ENCODE measurements at regions not wholly inside any gene's neighbourhood (a gene's known extent, or its start where the extent isn't known, plus 50 kb on each side); places are given as distances from the start of the nearest gene placed in this dataset.

DNA sequence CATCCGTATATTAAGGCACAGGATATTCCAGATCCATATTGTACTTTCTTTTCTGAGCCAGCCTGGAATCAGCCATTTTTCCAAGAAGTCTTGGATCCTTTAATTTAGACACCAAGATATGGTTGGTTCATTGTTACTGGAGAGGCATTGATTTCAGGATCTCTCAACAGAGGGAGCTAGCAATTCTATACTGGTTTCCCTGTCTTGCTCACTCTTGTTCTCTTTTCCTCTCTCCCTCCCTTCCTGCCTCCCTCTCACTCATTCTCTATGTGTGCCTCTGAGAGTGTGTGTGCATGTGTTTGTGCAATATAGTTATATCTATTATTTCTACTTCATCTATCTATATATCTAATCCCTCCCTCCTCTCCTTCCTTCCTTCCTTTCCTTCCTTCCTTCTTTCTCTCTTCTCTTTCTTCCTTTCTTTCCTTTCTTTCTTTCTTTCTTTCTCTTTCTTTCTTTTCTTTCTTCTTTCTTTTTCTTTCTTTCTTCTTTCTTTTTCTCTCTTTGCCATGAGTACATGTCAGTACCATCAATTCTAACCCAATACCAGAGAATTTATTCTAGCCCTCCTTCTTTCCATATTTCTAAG lies 299.1 kb downstream of the EPHA7 start:
- 73% methylated on average over 1 of the region's 1 CpG for WGBS
- no peak overlapping the region for H3K9ac ChIP-seq (ENCODE audit: low read depth in 1 of 2, low read length in 2 of 2)

DNA sequence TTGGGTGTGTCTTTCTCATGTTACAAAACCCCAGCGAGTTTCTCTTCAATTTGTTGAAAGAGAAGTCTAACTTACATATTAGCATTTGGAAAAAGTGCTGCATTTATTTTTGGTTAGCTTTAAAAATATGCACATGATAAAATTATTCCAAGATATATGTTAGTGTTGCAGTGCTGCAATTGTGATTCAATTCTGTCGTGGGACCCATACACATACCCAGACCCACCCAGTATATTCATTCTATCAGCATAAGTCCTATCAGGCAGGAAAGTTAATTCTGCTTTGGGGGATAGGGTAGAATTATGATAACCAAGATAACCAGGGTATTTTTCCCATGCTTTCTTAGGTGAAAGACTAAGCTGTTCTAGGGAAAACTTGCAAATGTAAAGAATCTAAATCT lies 313.5 kb downstream of the EPHA7 start:
- WGBS: 68% methylated on average over 2 of the region's 2 CpGs
- Histone ChIP-seq H3K27me3 (ENCODE audit: control insufficient read depth in 4 of 4, insufficient read depth in 4 of 4, low read length in 3 of 4) (no peaks in the 10 kb centered on the region), H3K4me1 (ENCODE audit: control insufficient read depth in 4 of 4, insufficient read depth in 4 of 4, low read length in 3 of 4) (no peaks in the 10 kb centered on the region), H3K9ac (ENCODE audit: low read depth in 1 of 2, low read length in 2 of 2) (no peak overlapping the region), H3K4me3 (ENCODE audit: low read depth in 1 of 3, low read length in 3 of 3) (no peak overlapping the region), H3K36me3 (ENCODE audit: control insufficient read depth in 4 of 4, insufficient read depth in 3 of 4, low read depth in 1 of 4, low read length in 3 of 4) (no peaks in the 10 kb centered on the region), H3K9me3 (ENCODE audit: control insufficient read depth in 4 of 4, low read length in 3 of 4) (no peaks in the 10 kb centered on the region), H3K27ac (ENCODE audit: low read depth in 1 of 2, low read length in 2 of 2) (no peak overlapping the region)
- no peak for TF ChIP-seq RXRA (IDR thresholded peaks at IDR 0.05)
- no peak for TF ChIP-seq GABPA (IDR thresholded peaks at IDR 0.05 in 1 of 2, conservative IDR thresholded peaks at IDR 0.05 in 1 of 2)
- TF ChIP-seq, protein P1, sequence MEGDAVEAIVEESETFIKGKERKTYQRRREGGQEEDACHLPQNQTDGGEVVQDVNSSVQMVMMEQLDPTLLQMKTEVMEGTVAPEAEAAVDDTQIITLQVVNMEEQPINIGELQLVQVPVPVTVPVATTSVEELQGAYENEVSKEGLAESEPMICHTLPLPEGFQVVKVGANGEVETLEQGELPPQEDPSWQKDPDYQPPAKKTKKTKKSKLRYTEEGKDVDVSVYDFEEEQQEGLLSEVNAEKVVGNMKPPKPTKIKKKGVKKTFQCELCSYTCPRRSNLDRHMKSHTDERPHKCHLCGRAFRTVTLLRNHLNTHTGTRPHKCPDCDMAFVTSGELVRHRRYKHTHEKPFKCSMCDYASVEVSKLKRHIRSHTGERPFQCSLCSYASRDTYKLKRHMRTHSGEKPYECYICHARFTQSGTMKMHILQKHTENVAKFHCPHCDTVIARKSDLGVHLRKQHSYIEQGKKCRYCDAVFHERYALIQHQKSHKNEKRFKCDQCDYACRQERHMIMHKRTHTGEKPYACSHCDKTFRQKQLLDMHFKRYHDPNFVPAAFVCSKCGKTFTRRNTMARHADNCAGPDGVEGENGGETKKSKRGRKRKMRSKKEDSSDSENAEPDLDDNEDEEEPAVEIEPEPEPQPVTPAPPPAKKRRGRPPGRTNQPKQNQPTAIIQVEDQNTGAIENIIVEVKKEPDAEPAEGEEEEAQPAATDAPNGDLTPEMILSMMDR (IDR thresholded peaks at IDR 0.05; ENCODE audit: low read depth, low read length, missing input control): no peak
- TF ChIP-seq, protein P2, sequence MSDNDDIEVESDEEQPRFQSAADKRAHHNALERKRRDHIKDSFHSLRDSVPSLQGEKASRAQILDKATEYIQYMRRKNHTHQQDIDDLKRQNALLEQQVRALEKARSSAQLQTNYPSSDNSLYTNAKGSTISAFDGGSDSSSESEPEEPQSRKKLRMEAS (IDR thresholded peaks at IDR 0.05): no peak
- TF ChIP-seq, protein P3, sequence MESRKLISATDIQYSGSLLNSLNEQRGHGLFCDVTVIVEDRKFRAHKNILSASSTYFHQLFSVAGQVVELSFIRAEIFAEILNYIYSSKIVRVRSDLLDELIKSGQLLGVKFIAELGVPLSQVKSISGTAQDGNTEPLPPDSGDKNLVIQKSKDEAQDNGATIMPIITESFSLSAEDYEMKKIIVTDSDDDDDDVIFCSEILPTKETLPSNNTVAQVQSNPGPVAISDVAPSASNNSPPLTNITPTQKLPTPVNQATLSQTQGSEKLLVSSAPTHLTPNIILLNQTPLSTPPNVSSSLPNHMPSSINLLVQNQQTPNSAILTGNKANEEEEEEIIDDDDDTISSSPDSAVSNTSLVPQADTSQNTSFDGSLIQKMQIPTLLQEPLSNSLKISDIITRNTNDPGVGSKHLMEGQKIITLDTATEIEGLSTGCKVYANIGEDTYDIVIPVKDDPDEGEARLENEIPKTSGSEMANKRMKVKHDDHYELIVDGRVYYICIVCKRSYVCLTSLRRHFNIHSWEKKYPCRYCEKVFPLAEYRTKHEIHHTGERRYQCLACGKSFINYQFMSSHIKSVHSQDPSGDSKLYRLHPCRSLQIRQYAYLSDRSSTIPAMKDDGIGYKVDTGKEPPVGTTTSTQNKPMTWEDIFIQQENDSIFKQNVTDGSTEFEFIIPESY (IDR thresholded peaks at IDR 0.05): no peak
- no peak for TF ChIP-seq TAF1 (conservative IDR thresholded peaks at IDR 0.05)
- no peak for DNase-seq (ENCODE audit: low spot score)

More for the DNA sequence above, 299.1 kb downstream of the EPHA7 start:
- H3K4me1 ChIP-seq (ENCODE audit: control insufficient read depth in 4 of 4, insufficient read depth in 4 of 4, low read length in 3 of 4): no peaks in the 10 kb centered on the region
- H3K27me3 ChIP-seq (ENCODE audit: control insufficient read depth in 4 of 4, insufficient read depth in 4 of 4, low read length in 3 of 4): no peaks in the 10 kb centered on the region
- DNase-seq (ENCODE audit: low spot score): no peak
- no peaks in the 10 kb centered on the region for H3K36me3 ChIP-seq (ENCODE audit: control insufficient read depth in 4 of 4, insufficient read depth in 3 of 4, low read depth in 1 of 4, low read length in 3 of 4)
- H3K27ac ChIP-seq (ENCODE audit: low read depth in 1 of 2, low read length in 2 of 2): no peak overlapping the region
- no peaks in the 10 kb centered on the region for H3K9me3 ChIP-seq (ENCODE audit: control insufficient read depth in 4 of 4, low read length in 3 of 4)
- TF ChIP-seq RXRA (IDR thresholded peaks at IDR 0.05) (no peak), GABPA (IDR thresholded peaks at IDR 0.05 in 1 of 2, conservative IDR thresholded peaks at IDR 0.05 in 1 of 2) (no peak), FOXA2 (IDR thresholded peaks at IDR 0.05) (no peak), YY1 (IDR thresholded peaks at IDR 0.05) (no peak), RAD21 (IDR thresholded peaks at IDR 0.05) (no peak), TAF1 (conservative IDR thresholded peaks at IDR 0.05) (no peak)
- TF ChIP-seq, protein P2 (IDR thresholded peaks at IDR 0.05): no peak
- TF ChIP-seq, protein P4, sequence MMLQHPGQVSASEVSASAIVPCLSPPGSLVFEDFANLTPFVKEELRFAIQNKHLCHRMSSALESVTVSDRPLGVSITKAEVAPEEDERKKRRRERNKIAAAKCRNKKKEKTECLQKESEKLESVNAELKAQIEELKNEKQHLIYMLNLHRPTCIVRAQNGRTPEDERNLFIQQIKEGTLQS (IDR thresholded peaks at IDR 0.05): no peak
- TF ChIP-seq, protein P5, sequence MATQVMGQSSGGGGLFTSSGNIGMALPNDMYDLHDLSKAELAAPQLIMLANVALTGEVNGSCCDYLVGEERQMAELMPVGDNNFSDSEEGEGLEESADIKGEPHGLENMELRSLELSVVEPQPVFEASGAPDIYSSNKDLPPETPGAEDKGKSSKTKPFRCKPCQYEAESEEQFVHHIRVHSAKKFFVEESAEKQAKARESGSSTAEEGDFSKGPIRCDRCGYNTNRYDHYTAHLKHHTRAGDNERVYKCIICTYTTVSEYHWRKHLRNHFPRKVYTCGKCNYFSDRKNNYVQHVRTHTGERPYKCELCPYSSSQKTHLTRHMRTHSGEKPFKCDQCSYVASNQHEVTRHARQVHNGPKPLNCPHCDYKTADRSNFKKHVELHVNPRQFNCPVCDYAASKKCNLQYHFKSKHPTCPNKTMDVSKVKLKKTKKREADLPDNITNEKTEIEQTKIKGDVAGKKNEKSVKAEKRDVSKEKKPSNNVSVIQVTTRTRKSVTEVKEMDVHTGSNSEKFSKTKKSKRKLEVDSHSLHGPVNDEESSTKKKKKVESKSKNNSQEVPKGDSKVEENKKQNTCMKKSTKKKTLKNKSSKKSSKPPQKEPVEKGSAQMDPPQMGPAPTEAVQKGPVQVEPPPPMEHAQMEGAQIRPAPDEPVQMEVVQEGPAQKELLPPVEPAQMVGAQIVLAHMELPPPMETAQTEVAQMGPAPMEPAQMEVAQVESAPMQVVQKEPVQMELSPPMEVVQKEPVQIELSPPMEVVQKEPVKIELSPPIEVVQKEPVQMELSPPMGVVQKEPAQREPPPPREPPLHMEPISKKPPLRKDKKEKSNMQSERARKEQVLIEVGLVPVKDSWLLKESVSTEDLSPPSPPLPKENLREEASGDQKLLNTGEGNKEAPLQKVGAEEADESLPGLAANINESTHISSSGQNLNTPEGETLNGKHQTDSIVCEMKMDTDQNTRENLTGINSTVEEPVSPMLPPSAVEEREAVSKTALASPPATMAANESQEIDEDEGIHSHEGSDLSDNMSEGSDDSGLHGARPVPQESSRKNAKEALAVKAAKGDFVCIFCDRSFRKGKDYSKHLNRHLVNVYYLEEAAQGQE (IDR thresholded peaks at IDR 0.05): no peak
- no peak overlapping the region for H3K4me3 ChIP-seq (ENCODE audit: low read depth in 1 of 3, low read length in 3 of 3)

All from liver (tissue), 8 donors.